PFSK-1 (cell line): ENCODE measurements at regions not wholly inside any gene's neighbourhood (a gene's known extent, or its start where the extent isn't known, plus 50 kb on each side); places are given as distances from the start of the nearest gene placed in this dataset.

Experiments
- FOXP2 ChIP-seq: optimal IDR thresholded peaks from 2 replicates; pipeline ENCODE3; 2011; ENCODE audit warnings: borderline replicate concordance, control low read depth, inconsistent platforms; ENCODE audit not compliant: insufficient read depth; ENCODE audit errors: extremely low read length, extremely low read depth
- POLR2AphosphoS5 ChIP-seq: IDR thresholded peaks from 2 replicates; pipeline ENCODE4 v1.6.1; 2012; ENCODE audit warnings: low read depth, mild to moderate bottlenecking, control low read depth, low read length, moderate library complexity
- REST ChIP-seq, 2 experiments: IDR thresholded peaks; 2 replicates each; pipeline versions ENCODE4 v1.6.1 to v1.8.0; 2011 to 2012; ENCODE audit warnings: low read depth in 2 of 2, low read length in 2 of 2, control low read depth in 1 of 2, inconsistent platforms in 1 of 2, mild to moderate bottlenecking in 1 of 2, moderate library complexity in 1 of 2; ENCODE audit not compliant: insufficient read depth in 1 of 2
- SIN3A ChIP-seq: IDR thresholded peaks from 2 replicates; pipeline ENCODE4 v1.6.1; 2012; ENCODE audit warnings: mild to moderate bottlenecking, low read length, moderate library complexity, borderline replicate concordance; ENCODE audit not compliant: insufficient read depth
- TAF1 ChIP-seq: IDR thresholded peaks from 2 replicates; pipeline ENCODE4 v1.6.1; 2012; ENCODE audit warnings: low read length, control low read depth, borderline replicate concordance; ENCODE audit not compliant: insufficient read depth

- TF ChIP-seq FOXP2 (no peak), POLR2AphosphoS5 (no peak), TAF1 (no peak), SIN3A (no peak), REST (IDR thresholded peaks at IDR 0.05; ENCODE audit: insufficient read depth in 1 of 2, low read depth in 2 of 2, low read length in 2 of 2) (no peak)
These were observed 239.1 kb upstream of the MEOX2 start for GRCh38 chr7:15925608-15926007.

- TF ChIP-seq REST (IDR thresholded peaks at IDR 0.05; ENCODE audit: insufficient read depth in 1 of 2, low read depth in 2 of 2, low read length in 2 of 2) (no peak), SIN3A (no peak), POLR2AphosphoS5 (no peak), TAF1 (no peak), FOXP2 (no peak)
These were observed 238.4 kb upstream of the MEOX2 start for GRCh38 chr7:15924910-15925309.

- TF ChIP-seq REST (IDR thresholded peaks at IDR 0.05; ENCODE audit: insufficient read depth in 1 of 2, low read depth in 2 of 2, low read length in 2 of 2) (no peak), FOXP2 (no peak), POLR2AphosphoS5 (no peak), SIN3A (no peak), TAF1 (no peak)
These were observed 235.5 kb upstream of the MEOX2 start for GRCh38 chr7:15922002-15922401.

- TF ChIP-seq TAF1 (no peak), SIN3A (no peak), POLR2AphosphoS5 (no peak), FOXP2 (no peak), REST (IDR thresholded peaks at IDR 0.05; ENCODE audit: insufficient read depth in 1 of 2, low read depth in 2 of 2, low read length in 2 of 2) (no peak)
These were observed 235.1 kb upstream of the MEOX2 start for GRCh38 chr7:15921576-15921975.

GRCh38 chr7:15920953-15921352, 234.5 kb upstream of the MEOX2 start:
- TF ChIP-seq TAF1 (no peak), SIN3A (no peak)
